GM19395 (cell line): ENCODE measurements at regions not wholly inside any gene's neighbourhood (a gene's known extent, or its start where the extent isn't known, plus 50 kb on each side); places are given as distances from the start of the nearest gene placed in this dataset.
"Not testable (repeated sequence)": the region's sequence is repeated elsewhere in the genome, so short reads cannot be mapped to it uniquely, and the experiment has no call there.

Source experiments
- ATAC-seq: cut with Tn5 transposase; IDR thresholded peaks from one replicate; pipeline ENCODE4 v1.9.1; 2021; ENCODE audit warnings: mild to moderate bottlenecking, moderate library complexity; ENCODE audit not compliant: unreplicated experiment

- ATAC-seq, result no peak
Measured at GRCh38 chr3:23701716-23702597, 103.8 kb upstream of the UBE2E1 start.

GRCh38 chr3:23704298-23704697, 101.5 kb upstream of the UBE2E1 start:
- no peak for ATAC-seq

- no peak for ATAC-seq
Measured at GRCh38 chr3:23706111-23706510, 99.6 kb upstream of the UBE2E1 start.

GRCh38 chr3:23709987-23710386, 95.8 kb upstream of the UBE2E1 start:
- no peak for ATAC-seq

GRCh38 chr3:23710555-23710954, 95.2 kb upstream of the UBE2E1 start:
- ATAC-seq, result no peak

- peak; percentile 75 for ATAC-seq
Measured at GRCh38 chr3:23711916-23712494, 93.8 kb upstream of the UBE2E1 start.

GRCh38 chr3:23712656-23713559, 92.8 kb upstream of the UBE2E1 start:
- no peak for ATAC-seq

- ATAC-seq, result no peak
Measured at GRCh38 chr3:23713641-23714040, 92.1 kb upstream of the UBE2E1 start.

GRCh38 chr3:23720059-23720458, 85.7 kb upstream of the UBE2E1 start:
- no peak for ATAC-seq

- ATAC-seq, result no peak
Measured at GRCh38 chr3:23720885-23721284, 84.9 kb upstream of the UBE2E1 start.

GRCh38 chr3:23723141-23723540, 82.6 kb upstream of the UBE2E1 start:
- ATAC-seq, result no peak

- peak; percentile 46 for ATAC-seq
Measured at GRCh38 chr3:23723930-23724329, 81.8 kb upstream of the UBE2E1 start.

GRCh38 chr3:23726811-23727548, 78.8 kb upstream of the UBE2E1 start:
- peak; percentile 84 for ATAC-seq

GRCh38 chr3:23728601-23729117, 77.1 kb upstream of the UBE2E1 start:
- no peak for ATAC-seq

- not testable (repeated sequence) for ATAC-seq
Measured at GRCh38 chr3:23729362-23729761, 76.4 kb upstream of the UBE2E1 start.

- ATAC-seq, result no peak
Measured at GRCh38 chr3:23734481-23734880, 71.3 kb upstream of the UBE2E1 start.

GRCh38 chr3:23735062-23735461, 70.7 kb upstream of the UBE2E1 start:
- no peak for ATAC-seq

- no peak for ATAC-seq
Measured at GRCh38 chr3:23735535-23736326, 70.0 kb upstream of the UBE2E1 start.

- ATAC-seq, result no peak
Measured at GRCh38 chr3:23738944-23739343, 66.8 kb upstream of the UBE2E1 start.

GRCh38 chr3:23739536-23739935, 66.2 kb upstream of the UBE2E1 start:
- no peak for ATAC-seq
